Neural progenitor cell (in vitro differentiated cells): ENCODE measurements at regions not wholly inside any gene's neighbourhood (a gene's known extent, or its start where the extent isn't known, plus 50 kb on each side); places are given as distances from the start of the nearest gene placed in this dataset.

ENCODE experiments used
- EZH2phosphoT487 ChIP-seq: fragments of 200-600 bp; sonication (generic); IDR thresholded peaks from 2 replicates; pipeline ENCODE4 v1.6.1; 2017; ENCODE audit warnings: antibody characterized with exemption
- TF ChIP-seq, protein P1 (sequence below): fragments of 200-600 bp; sonication (generic); IDR thresholded peaks from 2 replicates; pipeline ENCODE4 v1.5.1; 2017; ENCODE audit warnings: antibody characterized with exemption, mild to moderate bottlenecking

DNA sequence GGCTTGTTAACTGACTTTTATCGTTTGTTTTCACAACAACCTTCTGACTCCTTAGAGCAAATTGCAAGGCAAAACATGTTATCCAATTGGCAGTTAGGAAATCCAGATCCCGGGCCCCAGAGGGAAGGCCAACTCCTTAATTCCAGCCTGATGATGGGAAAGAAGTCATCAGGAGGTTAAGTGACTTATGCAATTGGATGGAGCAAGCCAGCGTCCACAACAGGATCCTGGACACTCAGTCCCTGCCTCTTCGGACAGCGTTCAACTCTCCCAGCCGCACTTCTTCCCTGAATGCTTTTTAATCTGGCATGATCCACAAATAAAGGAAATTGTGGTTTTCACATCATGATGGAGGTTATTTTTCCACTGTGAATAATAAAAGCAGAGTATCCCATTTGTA is 310.1 kb downstream of the RAB28 start:
- TF ChIP-seq, protein P1, sequence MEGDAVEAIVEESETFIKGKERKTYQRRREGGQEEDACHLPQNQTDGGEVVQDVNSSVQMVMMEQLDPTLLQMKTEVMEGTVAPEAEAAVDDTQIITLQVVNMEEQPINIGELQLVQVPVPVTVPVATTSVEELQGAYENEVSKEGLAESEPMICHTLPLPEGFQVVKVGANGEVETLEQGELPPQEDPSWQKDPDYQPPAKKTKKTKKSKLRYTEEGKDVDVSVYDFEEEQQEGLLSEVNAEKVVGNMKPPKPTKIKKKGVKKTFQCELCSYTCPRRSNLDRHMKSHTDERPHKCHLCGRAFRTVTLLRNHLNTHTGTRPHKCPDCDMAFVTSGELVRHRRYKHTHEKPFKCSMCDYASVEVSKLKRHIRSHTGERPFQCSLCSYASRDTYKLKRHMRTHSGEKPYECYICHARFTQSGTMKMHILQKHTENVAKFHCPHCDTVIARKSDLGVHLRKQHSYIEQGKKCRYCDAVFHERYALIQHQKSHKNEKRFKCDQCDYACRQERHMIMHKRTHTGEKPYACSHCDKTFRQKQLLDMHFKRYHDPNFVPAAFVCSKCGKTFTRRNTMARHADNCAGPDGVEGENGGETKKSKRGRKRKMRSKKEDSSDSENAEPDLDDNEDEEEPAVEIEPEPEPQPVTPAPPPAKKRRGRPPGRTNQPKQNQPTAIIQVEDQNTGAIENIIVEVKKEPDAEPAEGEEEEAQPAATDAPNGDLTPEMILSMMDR: no peak
- TF ChIP-seq EZH2phosphoT487: no peak
